ENCODE measurements at regions not wholly inside any gene's neighbourhood (a gene's known extent, or its start where the extent isn't known, plus 50 kb on each side); places are given as distances from the start of the nearest gene placed in this dataset.

GRCh38 chr9:89813482-89813881 is 208.7 kb downstream of the GADD45G start:
- DNase-seq = no peak

GRCh38 chr9:89814340-89815040 is 209.7 kb downstream of the GADD45G start:
- DNase-seq = no peak

GRCh38 chr9:89815061-89815902 is 210.5 kb downstream of the GADD45G start:
- no peak for DNase-seq

- DNase-seq = no peak
These were observed 211.2 kb downstream of the GADD45G start for GRCh38 chr9:89815903-89816573.

- no peak for DNase-seq
These were observed 212.5 kb downstream of the GADD45G start for GRCh38 chr9:89817151-89817950.

- no peak for DNase-seq
These were observed 215.5 kb downstream of the GADD45G start for GRCh38 chr9:89820337-89820736.

GRCh38 chr9:89821081-89821480 is 216.3 kb downstream of the GADD45G start:
- DNase-seq = no peak

- no peak for DNase-seq
These were observed 218.2 kb downstream of the GADD45G start for GRCh38 chr9:89822996-89823395.

- no peak for DNase-seq
These were observed 220.9 kb downstream of the GADD45G start for GRCh38 chr9:89825669-89826068.

- DNase-seq = no peak
These were observed 221.4 kb downstream of the GADD45G start for GRCh38 chr9:89826186-89826585.

- no peak for DNase-seq
These were observed 224.5 kb downstream of the GADD45G start for GRCh38 chr9:89829346-89829745.

GRCh38 chr9:89835666-89836065 is 230.9 kb downstream of the GADD45G start:
- DNase-seq = no peak

GRCh38 chr9:89837162-89837933 is 232.5 kb downstream of the GADD45G start:
- DNase-seq = no peak

GRCh38 chr9:89837934-89838310 is 233.1 kb downstream of the GADD45G start:
- no peak for DNase-seq

- DNase-seq = no peak
These were observed 233.8 kb downstream of the GADD45G start for GRCh38 chr9:89838621-89839020.

- no peak for DNase-seq
These were observed 234.6 kb downstream of the GADD45G start for GRCh38 chr9:89839449-89839848.

- DNase-seq = no peak
These were observed 235.1 kb downstream of the GADD45G start for GRCh38 chr9:89839952-89840351.

GRCh38 chr9:89841456-89841855 is 236.6 kb downstream of the GADD45G start:
- no peak for DNase-seq

GRCh38 chr9:89842267-89842768 is 237.5 kb downstream of the GADD45G start:
- DNase-seq = no peak

GRCh38 chr9:89843074-89843473 is 238.3 kb downstream of the GADD45G start:
- DNase-seq = no peak

GRCh38 chr9:89843591-89843990 is 238.8 kb downstream of the GADD45G start:
- no peak for DNase-seq

GRCh38 chr9:89844075-89844474 is 239.3 kb downstream of the GADD45G start:
- DNase-seq = no peak
